ENCODE measurements at regions not wholly inside any gene's neighbourhood (a gene's known extent, or its start where the extent isn't known, plus 50 kb on each side); places are given as distances from the start of the nearest gene placed in this dataset.
"Not testable (repeated sequence)": the region's sequence is repeated elsewhere in the genome, so short reads cannot be mapped to it uniquely, and the experiment has no call there.

DNA sequence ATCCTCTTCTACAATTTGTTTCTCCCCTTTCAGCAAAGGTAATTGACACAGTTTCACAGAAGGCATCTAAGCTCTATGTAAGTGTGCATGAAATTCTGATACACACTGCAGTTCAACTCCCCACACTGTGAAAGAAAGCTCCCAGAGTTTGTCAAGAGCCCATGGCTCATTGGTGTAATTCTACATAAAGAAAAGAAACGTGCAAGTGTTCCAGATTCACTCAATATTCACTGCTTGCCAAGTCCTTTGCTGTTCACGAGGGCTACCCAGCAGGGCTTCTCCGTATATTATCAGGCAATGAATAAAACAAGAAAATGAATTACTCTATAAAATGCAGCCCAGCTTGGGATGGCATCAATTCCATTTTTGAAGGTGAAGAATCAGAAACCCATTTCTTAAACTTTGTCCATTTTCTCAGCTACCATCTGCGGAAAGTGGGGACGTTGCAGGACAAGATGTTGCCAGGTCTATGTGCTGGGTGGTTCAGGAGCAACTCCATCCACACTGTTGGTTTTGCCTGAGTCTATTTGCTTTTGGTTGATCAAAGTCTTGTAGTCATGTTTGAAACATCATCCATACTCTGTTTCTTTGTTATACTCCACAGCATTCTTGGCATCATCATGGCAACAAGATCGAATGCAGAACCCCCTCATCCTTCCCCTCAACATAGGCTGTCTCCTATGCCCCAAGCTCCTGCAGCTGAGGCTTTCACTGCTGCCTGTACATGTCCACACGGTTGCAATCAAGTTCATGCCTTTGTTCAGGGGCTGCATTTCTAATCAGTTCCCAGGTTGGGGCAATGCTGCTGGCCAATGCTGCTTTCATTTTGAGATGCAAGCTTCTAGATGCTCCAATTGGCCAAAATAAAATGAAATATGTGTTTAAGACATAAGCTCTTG is 301.8 kb downstream of the MED10 start:
- H3K9me3 ChIP-seq (ENCODE audit: control insufficient read depth in 3 of 3, low read length in 3 of 3): no peaks in the 10 kb centered on the region
- no peak overlapping the region for H3K9ac ChIP-seq (ENCODE audit: low read depth in 1 of 3, low read length in 3 of 3)
- no peak overlapping the region for H3K4me3 ChIP-seq (ENCODE audit: low read length in 3 of 3)
- H3K36me3 ChIP-seq (ENCODE audit: control insufficient read depth in 3 of 3, insufficient read depth in 3 of 3, low read length in 3 of 3): no peaks in the 10 kb centered on the region
- H3K27me3 ChIP-seq (ENCODE audit: control insufficient read depth in 3 of 3, insufficient read depth in 3 of 3, low read length in 3 of 3): peaks cover 0 to 4% (median 0%) of the 10 kb centered on the region in 3 donors
- H3K27ac ChIP-seq (ENCODE audit: low read depth, low read length): no peak overlapping the region
- no peaks in the 10 kb centered on the region for H3K4me1 ChIP-seq (ENCODE audit: control insufficient read depth in 3 of 3, insufficient read depth in 3 of 3, low read length in 3 of 3)

DNA sequence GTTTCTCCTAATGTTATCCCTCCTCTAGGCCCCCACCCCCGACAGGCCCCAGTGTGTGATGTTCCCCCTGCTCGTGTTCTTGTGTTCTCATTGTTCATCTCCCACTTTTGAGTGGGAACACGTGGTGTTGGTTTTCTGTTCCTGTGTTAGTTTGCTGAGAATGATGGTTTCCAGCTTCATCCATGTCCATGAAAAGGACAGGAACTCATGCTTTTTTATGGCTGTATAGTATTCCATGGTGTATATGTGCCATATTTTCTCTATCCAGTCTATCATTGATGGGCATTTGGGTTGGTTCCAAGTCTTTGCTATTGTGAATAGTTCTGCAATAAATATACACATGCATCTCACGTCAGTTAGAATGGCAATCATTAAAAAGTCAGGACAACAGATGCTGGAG is 305.9 kb downstream of the MED10 start:
- not testable (repeated sequence) for H3K27me3 ChIP-seq (ENCODE audit: control insufficient read depth in 3 of 3, insufficient read depth in 3 of 3, low read length in 3 of 3); H3K36me3 ChIP-seq (ENCODE audit: control insufficient read depth in 3 of 3, insufficient read depth in 3 of 3, low read length in 3 of 3); H3K27ac ChIP-seq (ENCODE audit: low read depth, low read length); H3K4me3 ChIP-seq (ENCODE audit: low read length in 3 of 3); H3K9ac ChIP-seq (ENCODE audit: low read depth in 1 of 3, low read length in 3 of 3); H3K9me3 ChIP-seq (ENCODE audit: control insufficient read depth in 3 of 3, low read length in 3 of 3); H3K4me1 ChIP-seq (ENCODE audit: control insufficient read depth in 3 of 3, insufficient read depth in 3 of 3, low read length in 3 of 3)

DNA sequence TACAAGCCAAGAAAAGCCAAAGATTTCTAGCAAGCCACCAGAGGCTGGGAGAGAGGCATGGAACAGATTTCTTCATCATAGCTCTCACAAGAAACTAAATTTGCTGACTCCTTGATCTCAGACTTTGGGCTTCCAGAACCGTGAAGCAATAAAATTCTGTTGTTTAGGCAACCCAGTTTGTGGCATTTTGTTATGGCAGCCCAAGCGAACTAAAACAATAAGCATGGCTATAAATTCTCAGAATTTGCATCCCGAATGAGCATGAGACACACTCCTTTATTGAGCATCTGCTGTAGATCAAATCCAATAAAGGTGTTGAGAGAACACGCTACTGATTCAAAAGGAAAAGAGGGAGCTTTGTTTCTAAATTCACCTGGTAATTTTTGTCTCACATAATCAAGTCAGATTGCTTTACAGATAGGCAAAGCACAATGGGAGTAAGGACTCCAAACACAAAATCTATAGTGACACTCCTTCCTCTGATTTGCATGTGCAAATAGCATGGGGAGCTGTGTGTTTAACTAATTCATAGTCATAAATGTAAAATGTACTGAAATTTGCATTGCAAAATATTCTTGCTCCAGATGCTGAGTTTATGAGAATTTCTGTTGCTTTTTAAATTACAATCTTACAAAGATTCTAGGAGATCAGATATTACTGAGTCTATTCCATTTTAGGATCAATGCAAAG is 308.7 kb downstream of the MED10 start:
- H3K9ac ChIP-seq (ENCODE audit: low read depth in 1 of 3, low read length in 3 of 3): no peak overlapping the region
- no peaks in the 10 kb centered on the region for H3K4me1 ChIP-seq (ENCODE audit: control insufficient read depth in 3 of 3, insufficient read depth in 3 of 3, low read length in 3 of 3)
- no peaks in the 10 kb centered on the region for H3K27me3 ChIP-seq (ENCODE audit: control insufficient read depth in 3 of 3, insufficient read depth in 3 of 3, low read length in 3 of 3)
- no peaks in the 10 kb centered on the region for H3K9me3 ChIP-seq (ENCODE audit: control insufficient read depth in 3 of 3, low read length in 3 of 3)
- no peak overlapping the region for H3K4me3 ChIP-seq (ENCODE audit: low read length in 3 of 3)
- H3K27ac ChIP-seq (ENCODE audit: low read depth, low read length): no peak overlapping the region
- no peaks in the 10 kb centered on the region for H3K36me3 ChIP-seq (ENCODE audit: control insufficient read depth in 3 of 3, insufficient read depth in 3 of 3, low read length in 3 of 3)

DNA sequence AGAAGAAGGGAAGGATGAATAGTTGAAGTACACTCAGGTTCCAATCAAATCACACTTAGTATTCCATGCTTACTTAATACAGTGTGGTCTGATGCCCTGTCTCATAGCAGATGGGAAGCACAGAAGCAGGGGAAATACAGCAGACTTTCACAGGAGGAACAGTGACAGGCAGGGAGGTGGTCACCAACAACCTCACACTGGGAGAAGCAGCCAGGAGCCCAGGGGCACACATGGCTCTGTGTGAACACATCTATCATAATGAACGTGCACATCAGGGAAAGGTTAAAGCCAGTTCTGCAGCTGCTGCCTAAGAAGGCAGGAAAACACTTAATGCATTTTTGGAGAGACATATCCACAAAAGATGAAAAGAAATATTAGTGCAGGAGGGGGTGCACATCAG is 312.3 kb downstream of the MED10 start:
- Histone ChIP-seq H3K9me3 (ENCODE audit: control insufficient read depth in 3 of 3, low read length in 3 of 3) (no peaks in the 10 kb centered on the region), H3K4me3 (ENCODE audit: low read length in 3 of 3) (no peak overlapping the region), H3K27me3 (ENCODE audit: control insufficient read depth in 3 of 3, insufficient read depth in 3 of 3, low read length in 3 of 3) (no peaks in the 10 kb centered on the region), H3K4me1 (ENCODE audit: control insufficient read depth in 3 of 3, insufficient read depth in 3 of 3, low read length in 3 of 3) (no peaks in the 10 kb centered on the region), H3K36me3 (ENCODE audit: control insufficient read depth in 3 of 3, insufficient read depth in 3 of 3, low read length in 3 of 3) (no peaks in the 10 kb centered on the region), H3K9ac (ENCODE audit: low read depth in 1 of 3, low read length in 3 of 3) (no peak overlapping the region), H3K27ac (ENCODE audit: low read depth, low read length) (no peak overlapping the region)

DNA sequence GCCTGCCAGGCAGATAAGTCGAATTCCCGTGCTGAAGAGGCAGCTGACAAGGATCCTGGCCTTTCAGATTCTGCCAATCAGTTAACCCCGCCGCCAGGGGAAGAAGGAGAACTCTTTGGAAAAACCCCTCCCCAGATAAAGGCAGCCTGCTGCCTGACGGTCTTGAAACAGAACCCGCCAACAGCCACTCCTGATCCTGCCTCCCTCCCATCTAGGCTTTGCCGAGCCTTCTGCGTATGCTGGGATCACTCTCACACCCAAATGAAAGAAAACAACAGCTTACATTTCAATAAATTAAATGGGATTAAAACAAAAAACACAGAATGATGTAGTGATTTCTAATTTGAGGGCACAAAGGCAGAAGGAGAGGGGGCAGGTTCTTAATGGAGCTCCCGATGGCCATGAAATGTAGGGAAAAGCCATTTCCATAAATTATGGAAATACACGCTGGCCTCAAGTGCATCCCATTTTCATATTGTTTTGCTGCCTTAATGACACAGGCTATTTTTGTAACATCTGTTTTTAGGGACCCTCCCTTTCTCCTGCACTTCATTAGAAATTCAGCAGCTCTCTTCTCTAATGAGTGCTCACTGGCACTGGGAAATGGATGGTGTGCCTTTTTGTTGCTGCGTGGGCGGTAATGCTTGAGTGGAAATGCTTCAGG is 319.1 kb downstream of the MED10 start:
- Histone ChIP-seq H3K9me3 (ENCODE audit: control insufficient read depth in 3 of 3, low read length in 3 of 3) (no peaks in the 10 kb centered on the region), H3K9ac (ENCODE audit: low read depth in 1 of 3, low read length in 3 of 3) (no peak overlapping the region), H3K4me1 (ENCODE audit: control insufficient read depth in 3 of 3, insufficient read depth in 3 of 3, low read length in 3 of 3) (no peaks in the 10 kb centered on the region), H3K36me3 (ENCODE audit: control insufficient read depth in 3 of 3, insufficient read depth in 3 of 3, low read length in 3 of 3) (no peaks in the 10 kb centered on the region), H3K27me3 (ENCODE audit: control insufficient read depth in 3 of 3, insufficient read depth in 3 of 3, low read length in 3 of 3) (peaks cover 0 to 11% (median 10%) of the 10 kb centered on the region in 3 donors), H3K4me3 (ENCODE audit: low read length in 3 of 3) (no peak overlapping the region), H3K27ac (ENCODE audit: low read depth, low read length) (no peak overlapping the region)

DNA sequence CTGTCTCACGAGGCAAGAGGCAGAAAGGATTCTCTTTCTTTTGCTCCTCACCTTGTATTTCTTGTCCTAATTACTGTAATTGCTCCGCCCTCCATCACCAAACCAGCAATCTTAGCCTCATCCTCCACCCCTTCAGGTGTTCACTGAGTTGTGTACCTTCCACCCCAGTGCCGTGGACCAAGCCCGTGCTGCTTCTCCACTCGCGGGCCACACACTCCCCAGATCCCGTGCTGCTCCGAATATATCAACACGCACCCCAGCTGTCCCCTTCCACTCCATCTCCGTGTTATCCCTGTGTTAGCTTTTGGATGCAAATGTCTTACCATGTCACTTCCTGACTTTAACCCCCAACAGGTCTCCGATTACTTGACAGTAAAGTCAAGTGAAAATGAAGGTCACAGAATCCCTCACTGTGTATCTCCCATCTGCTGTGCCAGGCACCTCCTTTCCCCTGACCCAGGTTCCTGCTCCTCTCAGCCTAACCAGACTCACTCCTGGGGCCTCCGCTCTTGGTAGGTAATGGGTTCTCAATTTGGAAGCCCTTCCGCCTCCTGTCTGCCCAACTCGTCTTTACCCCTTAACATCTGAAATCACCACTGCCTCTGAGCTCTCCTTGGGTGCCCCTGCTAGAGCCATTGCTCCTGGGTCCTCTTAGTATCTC is 320.2 kb downstream of the MED10 start:
- Histone ChIP-seq H3K4me3 (ENCODE audit: low read length in 3 of 3) (no peak overlapping the region), H3K27ac (ENCODE audit: low read depth, low read length) (no peak overlapping the region), H3K9ac (ENCODE audit: low read depth in 1 of 3, low read length in 3 of 3) (no peak overlapping the region), H3K36me3 (ENCODE audit: control insufficient read depth in 3 of 3, insufficient read depth in 3 of 3, low read length in 3 of 3) (no peaks in the 10 kb centered on the region), H3K27me3 (ENCODE audit: control insufficient read depth in 3 of 3, insufficient read depth in 3 of 3, low read length in 3 of 3) (peaks cover 0 to 11% (median 10%) of the 10 kb centered on the region in 3 donors), H3K9me3 (ENCODE audit: control insufficient read depth in 3 of 3, low read length in 3 of 3) (no peaks in the 10 kb centered on the region), H3K4me1 (ENCODE audit: control insufficient read depth in 3 of 3, insufficient read depth in 3 of 3, low read length in 3 of 3) (no peaks in the 10 kb centered on the region)

DNA sequence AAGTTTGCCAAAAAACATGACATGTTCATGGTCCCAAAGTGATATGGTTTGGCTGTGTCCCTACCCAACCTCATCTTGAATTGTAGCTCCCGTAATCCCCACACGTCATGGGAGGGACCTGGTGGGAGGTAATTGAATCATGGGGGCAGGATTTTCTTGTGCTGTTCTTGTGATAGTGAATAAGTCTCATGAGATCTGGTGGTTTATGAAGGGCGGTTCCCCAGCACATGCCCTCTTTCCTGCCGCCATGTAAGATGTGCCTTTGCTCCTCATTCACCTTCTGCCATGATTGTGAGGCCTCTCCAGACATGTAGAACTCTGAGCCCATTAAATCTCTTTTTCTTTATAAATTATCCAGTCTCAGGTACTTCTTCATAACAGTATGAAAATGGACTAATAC is 322.1 kb downstream of the MED10 start:
- peaks cover 0 to 11% (median 10%) of the 10 kb centered on the region in 3 donors for H3K27me3 ChIP-seq (ENCODE audit: control insufficient read depth in 3 of 3, insufficient read depth in 3 of 3, low read length in 3 of 3)
- H3K4me3 ChIP-seq (ENCODE audit: low read length in 3 of 3): no peak overlapping the region
- no peaks in the 10 kb centered on the region for H3K9me3 ChIP-seq (ENCODE audit: control insufficient read depth in 3 of 3, low read length in 3 of 3)
- no peaks in the 10 kb centered on the region for H3K36me3 ChIP-seq (ENCODE audit: control insufficient read depth in 3 of 3, insufficient read depth in 3 of 3, low read length in 3 of 3)
- H3K9ac ChIP-seq (ENCODE audit: low read depth in 1 of 3, low read length in 3 of 3): no peak overlapping the region
- H3K4me1 ChIP-seq (ENCODE audit: control insufficient read depth in 3 of 3, insufficient read depth in 3 of 3, low read length in 3 of 3): no peaks in the 10 kb centered on the region
- no peak overlapping the region for H3K27ac ChIP-seq (ENCODE audit: low read depth, low read length)

DNA sequence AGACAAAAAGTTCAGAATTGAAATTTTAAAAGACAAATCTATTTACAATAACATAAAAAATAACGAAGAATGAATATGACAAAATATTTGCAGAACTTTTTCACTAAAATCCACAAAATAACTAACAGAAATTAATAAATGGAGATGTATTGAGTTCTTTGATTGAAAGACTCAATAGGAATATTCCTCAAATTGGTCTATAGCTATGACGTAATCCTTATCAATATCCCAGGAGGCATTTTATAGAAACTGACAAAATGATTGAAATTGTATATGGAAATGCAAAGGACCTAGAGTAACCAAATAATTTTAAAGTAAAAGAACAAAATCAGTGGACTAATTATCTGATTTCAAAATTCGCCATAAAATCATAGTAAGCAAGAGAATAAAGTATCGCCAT is 328.7 kb downstream of the MED10 start:
- Histone ChIP-seq H3K27ac (ENCODE audit: low read depth, low read length) (no peak overlapping the region), H3K9ac (ENCODE audit: low read depth in 1 of 3, low read length in 3 of 3) (no peak overlapping the region), H3K4me3 (ENCODE audit: low read length in 3 of 3) (no peak overlapping the region), H3K4me1 (ENCODE audit: control insufficient read depth in 3 of 3, insufficient read depth in 3 of 3, low read length in 3 of 3) (no peaks in the 10 kb centered on the region), H3K36me3 (ENCODE audit: control insufficient read depth in 3 of 3, insufficient read depth in 3 of 3, low read length in 3 of 3) (no peaks in the 10 kb centered on the region), H3K27me3 (ENCODE audit: control insufficient read depth in 3 of 3, insufficient read depth in 3 of 3, low read length in 3 of 3) (peaks cover 0 to 7% (median 6%) of the 10 kb centered on the region in 3 donors), H3K9me3 (ENCODE audit: control insufficient read depth in 3 of 3, low read length in 3 of 3) (no peaks in the 10 kb centered on the region)

DNA sequence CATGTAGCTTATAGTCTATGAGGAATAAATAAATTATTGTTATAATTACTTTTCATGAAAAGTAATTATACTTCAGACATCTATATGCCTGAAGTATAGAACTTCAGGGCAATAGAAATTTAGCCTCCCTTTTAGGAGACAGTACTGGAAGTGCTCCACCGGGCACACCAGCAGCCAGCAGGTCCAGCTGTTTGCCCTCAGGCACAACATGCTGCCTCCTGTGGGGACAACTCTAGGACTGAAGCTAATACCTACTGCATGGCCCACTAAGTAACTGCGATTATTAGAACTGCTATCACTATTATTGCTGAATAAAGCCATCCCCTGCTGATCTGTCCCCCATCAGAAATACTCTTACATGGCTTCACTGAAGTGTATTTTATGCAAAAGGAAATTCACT is 329.6 kb downstream of the MED10 start:
- Histone ChIP-seq H3K27me3 (ENCODE audit: control insufficient read depth in 3 of 3, insufficient read depth in 3 of 3, low read length in 3 of 3) (peaks cover 3 to 10% (median 6%) of the 10 kb centered on the region in 3 donors), H3K9me3 (ENCODE audit: control insufficient read depth in 3 of 3, low read length in 3 of 3) (no peaks in the 10 kb centered on the region), H3K9ac (ENCODE audit: low read depth in 1 of 3, low read length in 3 of 3) (no peak overlapping the region), H3K36me3 (ENCODE audit: control insufficient read depth in 3 of 3, insufficient read depth in 3 of 3, low read length in 3 of 3) (no peaks in the 10 kb centered on the region), H3K4me1 (ENCODE audit: control insufficient read depth in 3 of 3, insufficient read depth in 3 of 3, low read length in 3 of 3) (no peaks in the 10 kb centered on the region), H3K4me3 (ENCODE audit: low read length in 3 of 3) (no peak overlapping the region), H3K27ac (ENCODE audit: low read depth, low read length) (no peak overlapping the region)

All from skeletal muscle tissue (tissue), 3 donors.